Skeletal muscle satellite cell (primary cell): ENCODE measurements at regions not wholly inside any gene's neighbourhood (a gene's known extent, or its start where the extent isn't known, plus 50 kb on each side); places are given as distances from the start of the nearest gene placed in this dataset.
"Not testable (repeated sequence)": the region's sequence is repeated elsewhere in the genome, so short reads cannot be mapped to it uniquely, and the experiment has no call there.

ENCODE experiments used
- H3K27me3 ChIP-seq: 2 replicates; pipeline ENCODE4 v1.7.0; 2013; ENCODE audit warnings: low read length; ENCODE audit not compliant: control insufficient read depth, insufficient read depth
- H3K36me3 ChIP-seq: 2 replicates; pipeline ENCODE4 v1.7.0; 2013; ENCODE audit warnings: mild to moderate bottlenecking, control low read depth, low read length; ENCODE audit not compliant: insufficient read depth
- H3K4me1 ChIP-seq: 2 replicates; pipeline ENCODE4 v1.7.0; 2013; ENCODE audit warnings: low read length; ENCODE audit not compliant: control insufficient read depth, insufficient read depth
- H3K4me2 ChIP-seq: 2 replicates; pipeline ENCODE4 v1.7.0; 2013; ENCODE audit warnings: mild to moderate bottlenecking, low read length
- H3K4me3 ChIP-seq: 2 replicates; pipeline ENCODE4 v1.7.0; 2013; ENCODE audit warnings: low read length
- H3K9ac ChIP-seq: 2 replicates; pipeline ENCODE4 v1.7.0; 2013; ENCODE audit warnings: mild to moderate bottlenecking, low read depth, low read length, moderate library complexity
- H3K9me3 ChIP-seq: replicated peaks from 2 replicates; pipeline ENCODE4 v1.7.0; 2013; ENCODE audit warnings: mild to moderate bottlenecking, control low read depth, low read length

DNA sequence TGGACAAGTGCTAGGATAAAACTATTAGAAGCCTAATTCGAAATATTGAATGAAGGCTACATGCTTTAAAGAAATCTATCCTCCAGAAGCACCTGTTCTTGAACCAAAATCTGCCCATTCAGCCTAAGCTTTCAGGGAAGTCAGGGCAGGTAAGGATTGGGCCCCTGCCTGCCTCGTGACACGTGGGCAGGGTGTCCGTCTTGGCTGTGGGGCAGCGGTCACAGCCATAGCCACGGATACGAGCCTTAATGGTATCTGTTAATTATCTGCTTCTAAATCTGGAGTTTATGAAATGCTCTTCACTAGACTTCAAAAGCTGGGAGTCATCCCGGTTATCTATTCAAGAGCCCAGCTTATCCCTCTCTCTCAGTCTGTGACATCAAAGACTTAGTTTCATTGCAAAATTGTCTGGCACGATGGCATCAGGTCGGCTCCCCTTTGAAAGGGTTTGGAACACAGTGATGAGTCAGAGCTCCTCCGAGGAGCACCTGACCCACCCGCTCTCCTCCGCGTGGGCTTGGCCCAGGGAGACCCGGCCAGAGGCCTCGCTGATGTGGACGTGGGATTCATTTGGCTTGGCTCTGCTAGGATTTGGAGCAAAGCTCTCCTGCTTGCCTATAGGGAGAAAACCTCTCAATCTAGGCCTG lies 135.9 kb downstream of the MACROH2A1 start:
- H3K36me3 ChIP-seq = no peaks in the 10 kb centered on the region
- no peaks in the 10 kb centered on the region for H3K9me3 ChIP-seq
- no peak overlapping the region for H3K4me2 ChIP-seq
- H3K4me1 ChIP-seq = peaks cover 7% of the 10 kb centered on the region
- H3K4me3 ChIP-seq = no peak overlapping the region
- no peak overlapping the region for H3K9ac ChIP-seq
- no peaks in the 10 kb centered on the region for H3K27me3 ChIP-seq

GRCh38 chr5:135262364-135262763 lies 136.7 kb downstream of the MACROH2A1 start:
- H3K4me3 ChIP-seq = no peak overlapping the region
- no peaks in the 10 kb centered on the region for H3K36me3 ChIP-seq
- peaks cover 6% of the 10 kb centered on the region for H3K4me1 ChIP-seq
- no peaks in the 10 kb centered on the region for H3K27me3 ChIP-seq
- no peak overlapping the region for H3K4me2 ChIP-seq
- H3K9ac ChIP-seq = no peak overlapping the region
- no peaks in the 10 kb centered on the region for H3K9me3 ChIP-seq

DNA sequence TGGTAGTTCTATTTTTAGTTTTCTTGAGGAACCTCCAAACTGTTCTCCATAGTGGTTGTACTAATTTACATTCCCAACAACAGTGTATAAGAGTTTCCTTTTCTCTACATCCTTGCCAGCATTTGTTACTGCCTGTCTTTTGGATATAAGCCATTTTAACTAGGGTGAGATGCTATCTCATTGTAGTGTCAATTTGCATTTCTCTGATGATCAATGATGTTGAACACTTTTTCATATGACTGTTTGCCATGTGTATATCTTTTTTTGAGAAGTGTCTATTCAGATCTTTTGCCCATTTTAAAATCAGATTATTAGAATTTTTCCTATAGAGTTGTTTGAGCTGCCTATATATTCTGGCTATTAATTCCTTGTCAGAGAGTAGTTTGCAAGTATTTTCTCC lies 138.9 kb downstream of the MACROH2A1 start:
- H3K9ac ChIP-seq, H3K36me3 ChIP-seq, H3K4me1 ChIP-seq, H3K4me3 ChIP-seq, H3K4me2 ChIP-seq, H3K27me3 ChIP-seq, H3K9me3 ChIP-seq: not testable (repeated sequence)

GRCh38 chr5:135255461-135256178 lies 143.4 kb downstream of the MACROH2A1 start:
- Histone ChIP-seq H3K36me3 (no peaks in the 10 kb centered on the region), H3K9ac (no peak overlapping the region), H3K27me3 (no peaks in the 10 kb centered on the region), H3K4me2 (no peak overlapping the region), H3K4me1 (no peaks in the 10 kb centered on the region), H3K9me3 (no peaks in the 10 kb centered on the region), H3K4me3 (no peak overlapping the region)

DNA sequence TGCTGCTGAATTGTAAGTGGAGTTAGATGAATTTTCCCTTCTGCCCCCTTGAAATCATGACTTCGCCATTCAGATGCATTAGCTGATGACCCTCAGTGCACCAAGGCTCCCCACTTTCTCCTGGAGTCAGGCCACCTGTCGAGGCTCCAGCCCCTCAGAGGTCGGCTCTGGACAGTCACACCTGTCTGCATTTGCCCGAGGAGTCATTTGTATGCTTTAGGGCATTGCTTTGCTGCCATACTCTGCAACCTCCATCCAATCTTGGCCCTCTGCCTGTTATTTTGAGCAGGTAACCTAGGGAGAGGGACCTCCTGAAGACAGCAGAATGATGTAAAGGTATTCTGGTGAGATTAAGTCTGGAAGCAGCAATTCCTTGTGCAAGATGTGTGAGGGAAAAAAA lies 144.8 kb downstream of the MACROH2A1 start:
- no peaks in the 10 kb centered on the region for H3K9me3 ChIP-seq
- H3K4me2 ChIP-seq = no peak overlapping the region
- H3K27me3 ChIP-seq = no peaks in the 10 kb centered on the region
- H3K4me1 ChIP-seq = no peaks in the 10 kb centered on the region
- no peaks in the 10 kb centered on the region for H3K36me3 ChIP-seq
- H3K9ac ChIP-seq = no peak overlapping the region
- no peak overlapping the region for H3K4me3 ChIP-seq

DNA sequence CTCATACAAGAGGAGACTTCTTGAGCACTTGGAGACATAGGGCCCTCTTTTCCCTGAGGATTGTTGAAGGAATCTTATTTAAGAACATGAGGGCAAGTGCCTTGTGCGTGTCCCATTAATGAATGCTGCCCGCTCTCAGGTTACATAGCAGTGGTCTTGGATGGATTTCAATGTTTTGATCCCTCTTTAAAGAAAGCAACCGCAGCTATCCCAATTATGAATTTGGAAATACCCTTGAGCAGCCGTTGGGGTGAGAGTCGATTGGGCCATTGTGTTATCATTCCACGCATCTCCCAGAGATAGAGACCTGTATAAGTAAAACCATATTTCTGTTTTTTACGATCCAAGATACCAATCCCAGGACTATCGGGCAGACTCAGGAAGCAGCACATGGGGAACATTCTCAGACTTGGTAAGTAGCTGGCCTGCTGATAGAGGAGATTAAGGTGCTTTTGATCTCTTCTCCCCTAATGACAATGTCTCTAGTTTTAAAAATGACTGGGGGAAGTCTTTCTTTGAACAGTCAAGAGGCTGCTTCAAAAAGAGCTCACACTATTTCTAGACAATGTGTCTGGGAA lies 145.3 kb downstream of the MACROH2A1 start:
- no peaks in the 10 kb centered on the region for H3K36me3 ChIP-seq
- no peak overlapping the region for H3K4me2 ChIP-seq
- no peaks in the 10 kb centered on the region for H3K27me3 ChIP-seq
- H3K4me1 ChIP-seq = no peaks in the 10 kb centered on the region
- no peak overlapping the region for H3K9ac ChIP-seq
- no peaks in the 10 kb centered on the region for H3K9me3 ChIP-seq
- no peak overlapping the region for H3K4me3 ChIP-seq

DNA sequence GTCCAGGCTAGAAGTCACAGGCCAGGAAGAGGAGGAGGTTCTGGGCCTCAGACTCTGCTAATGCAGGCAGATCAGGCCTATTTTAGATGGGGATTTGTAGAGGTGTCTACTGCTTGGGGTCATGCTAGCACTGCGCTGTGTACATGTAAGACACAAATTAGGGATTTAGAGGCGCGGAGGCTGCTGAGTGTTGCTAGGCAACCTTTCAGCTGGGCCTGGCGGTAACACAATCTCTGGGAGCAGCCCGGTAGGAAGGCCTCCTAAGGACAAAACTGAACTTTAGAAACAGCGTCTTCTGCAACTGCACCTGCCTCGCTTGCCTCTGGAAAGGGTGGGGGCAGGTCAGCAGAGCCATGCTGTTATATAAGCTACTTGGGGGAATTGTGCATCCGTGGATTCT lies 147.9 kb downstream of the MACROH2A1 start:
- Histone ChIP-seq H3K4me3 (no peak overlapping the region), H3K27me3 (no peaks in the 10 kb centered on the region), H3K4me1 (peaks cover 18% of the 10 kb centered on the region), H3K9ac (no peak overlapping the region), H3K9me3 (no peaks in the 10 kb centered on the region), H3K4me2 (no peak overlapping the region), H3K36me3 (no peaks in the 10 kb centered on the region)

- no peak overlapping the region for H3K4me3 ChIP-seq
- H3K9ac ChIP-seq = no peak overlapping the region
- no peaks in the 10 kb centered on the region for H3K9me3 ChIP-seq
- peaks cover 22% of the 10 kb centered on the region for H3K4me1 ChIP-seq
- no peaks in the 10 kb centered on the region for H3K36me3 ChIP-seq
- no peak overlapping the region for H3K4me2 ChIP-seq
- no peaks in the 10 kb centered on the region for H3K27me3 ChIP-seq
Measured at GRCh38 chr5:135250671-135251070, 148.4 kb downstream of the MACROH2A1 start.

- H3K36me3 ChIP-seq = no peaks in the 10 kb centered on the region
- H3K4me2 ChIP-seq = no peak overlapping the region
- no peaks in the 10 kb centered on the region for H3K9me3 ChIP-seq
- no peak overlapping the region for H3K9ac ChIP-seq
- peaks cover 30% of the 10 kb centered on the region for H3K4me1 ChIP-seq
- no peaks in the 10 kb centered on the region for H3K27me3 ChIP-seq
- H3K4me3 ChIP-seq = no peak overlapping the region
Measured at GRCh38 chr5:135249658-135250057, 149.4 kb downstream of the MACROH2A1 start.

DNA sequence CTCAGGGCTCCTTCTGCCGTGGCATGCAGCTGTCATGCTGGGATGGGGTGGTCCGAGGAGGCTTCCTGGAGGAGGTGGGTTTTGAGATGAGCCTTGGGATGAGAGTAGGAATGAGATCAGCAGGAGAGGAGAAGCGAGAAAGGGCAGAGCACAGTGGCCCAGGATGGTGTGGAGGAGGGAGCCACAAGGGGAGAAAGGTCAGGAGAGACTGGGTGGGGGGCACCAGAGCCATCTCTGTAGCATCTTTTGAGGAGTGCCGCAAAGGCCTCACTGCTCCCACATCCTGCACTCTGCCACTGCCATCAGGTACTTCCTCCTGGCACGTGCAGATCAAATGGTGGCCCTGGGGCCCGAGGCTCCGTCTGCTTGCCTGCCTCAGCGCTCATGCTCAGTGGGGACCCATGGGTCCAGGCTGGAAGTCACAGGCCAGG lies 150.2 kb downstream of the MACROH2A1 start:
- Histone ChIP-seq H3K4me3 (no peak overlapping the region), H3K27me3 (no peaks in the 10 kb centered on the region), H3K4me2 (no peak overlapping the region), H3K9ac (no peak overlapping the region), H3K36me3 (no peaks in the 10 kb centered on the region), H3K9me3 (no peaks in the 10 kb centered on the region), H3K4me1 (peaks cover 30% of the 10 kb centered on the region)

DNA sequence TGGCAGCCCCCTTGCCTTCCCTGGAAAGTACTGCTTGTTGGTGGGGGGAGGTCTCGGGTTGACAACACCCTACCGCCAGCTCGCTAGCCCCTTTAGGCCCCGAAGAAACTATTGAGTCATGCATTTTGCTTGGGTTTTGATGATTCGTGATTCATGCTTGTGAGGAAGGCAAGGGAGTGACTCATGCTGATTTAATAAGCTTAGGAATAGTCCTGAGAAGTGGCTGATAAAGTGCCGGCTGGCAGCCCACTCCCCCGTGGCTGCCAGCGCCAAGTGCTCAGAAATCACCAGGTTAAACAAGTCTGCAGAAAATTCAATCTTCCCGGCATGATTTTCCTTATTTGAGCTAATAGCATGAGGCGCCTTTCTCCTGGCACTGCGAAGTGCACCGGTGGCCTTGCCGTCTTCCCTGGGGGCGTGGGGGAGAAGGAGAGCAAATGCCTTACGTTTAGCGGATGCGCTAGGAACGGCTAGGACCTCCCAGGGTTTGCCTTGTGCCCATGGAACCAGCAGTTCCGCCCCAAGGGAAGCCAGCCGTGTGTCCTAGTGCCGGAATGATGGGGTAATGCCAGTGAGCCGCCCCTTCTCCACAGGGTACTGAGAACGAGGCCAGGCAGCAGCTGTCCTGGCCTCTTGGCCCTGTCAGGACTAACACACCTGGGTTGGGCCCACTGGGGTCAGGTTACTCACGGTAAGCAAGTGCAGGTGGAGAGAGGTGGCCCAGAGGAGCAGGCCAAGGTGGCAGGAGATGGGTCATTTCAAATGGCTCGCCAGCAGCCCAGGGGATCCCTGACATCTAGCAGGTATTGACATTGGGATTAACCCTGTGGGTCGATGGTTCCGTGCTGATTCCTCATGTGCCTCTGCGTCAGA lies 151.9 kb downstream of the MACROH2A1 start:
- Histone ChIP-seq H3K36me3 (no peaks in the 10 kb centered on the region), H3K4me3 (peak overlapping the region; percentile 42), H3K9me3 (no peaks in the 10 kb centered on the region), H3K27me3 (no peaks in the 10 kb centered on the region), H3K4me1 (peaks cover 42% of the 10 kb centered on the region), H3K4me2 (peak overlapping the region; percentile 76), H3K9ac (peak overlapping the region; percentile 26)
